ENCODE measurements at regions not wholly inside any gene's neighbourhood (a gene's known extent, or its start where the extent isn't known, plus 50 kb on each side); places are given as distances from the start of the nearest gene placed in this dataset.

DNA sequence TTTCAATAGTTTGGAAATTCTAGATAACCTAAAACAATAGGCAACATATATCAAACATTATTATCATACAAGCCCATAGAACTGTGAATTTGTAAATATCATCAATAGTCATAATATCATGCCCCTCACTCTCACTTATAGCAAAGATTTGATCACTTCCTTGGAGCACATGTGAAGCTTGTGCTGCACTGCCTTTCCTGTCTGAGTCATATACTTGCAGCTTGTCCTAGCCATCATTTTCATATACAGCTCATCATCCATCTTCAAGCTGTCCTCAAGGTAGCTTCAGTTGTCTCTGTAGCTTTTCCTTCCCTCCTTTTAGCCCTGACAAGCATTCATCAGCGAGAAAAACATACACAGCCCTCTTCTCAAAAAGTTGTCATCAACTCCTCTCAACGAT is 746.5 kb upstream of the FOXG1 start:
- Histone ChIP-seq H3K4me1 (no peaks in the 10 kb centered on the region), H3K27me3 (no peaks in the 10 kb centered on the region), H3K4me3 (replicated peaks in 1 of 3) (no peak overlapping the region), H3K9me3 (no peaks in the 10 kb centered on the region), H3K36me3 (no peaks in the 10 kb centered on the region), H3K27ac (no peak overlapping the region)
- no peak for DNase-seq
- intact Hi-C loops (cut with DNase I), result no loop called here
- TF ChIP-seq POLR2A (IDR thresholded peaks at IDR 0.05) (no peak), CTCF (IDR thresholded peaks at IDR 0.05) (no peak)
- WGBS, 2 donors, result 77 to 79% methylated on average over 2 of the region's 2 CpGs

DNA sequence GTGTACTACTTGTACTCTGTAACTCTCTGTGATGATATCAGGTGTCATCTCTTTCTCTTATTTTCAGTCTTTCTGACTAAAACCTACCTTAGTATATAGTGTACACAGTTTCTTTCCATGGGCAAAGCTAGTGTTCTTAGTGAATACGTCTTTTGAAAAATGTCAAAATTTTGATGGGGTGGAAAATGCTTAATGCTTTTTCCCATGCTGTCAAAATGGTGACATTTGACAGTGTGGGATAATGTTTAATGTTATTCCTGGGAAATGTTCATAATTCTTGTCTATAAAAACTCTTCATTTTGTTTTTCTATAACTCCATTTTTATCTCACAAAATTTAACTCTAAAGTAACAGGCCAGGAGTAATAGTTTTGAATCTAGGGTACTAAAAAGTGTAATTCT is 742.7 kb upstream of the FOXG1 start:
- H3K27ac ChIP-seq, result no peak overlapping the region

GRCh38 chr14:28052251-28052650 is 714.3 kb upstream of the FOXG1 start:
- H3K9me3 ChIP-seq, result no peaks in the 10 kb centered on the region
- H3K27ac ChIP-seq, result no peak overlapping the region
- no peaks in the 10 kb centered on the region for H3K36me3 ChIP-seq
- no peak for TF ChIP-seq POLR2A (IDR thresholded peaks at IDR 0.05)
- no peak for TF ChIP-seq CTCF (IDR thresholded peaks at IDR 0.05)
- DNase-seq, result no peak
- intact Hi-C loops (cut with DNase I), result no loop called here
- no peaks in the 10 kb centered on the region for H3K27me3 ChIP-seq
- no peaks in the 10 kb centered on the region for H3K4me1 ChIP-seq
- H3K4me3 ChIP-seq (replicated peaks in 1 of 3), result no peak overlapping the region
- WGBS, 2 donors, result 76 to 79% methylated on average over 3 of the region's 3 CpGs

More for the DNA sequence above, 742.7 kb upstream of the FOXG1 start:
- no peaks in the 10 kb centered on the region for H3K36me3 ChIP-seq
- intact Hi-C loops (cut with DNase I), result no loop called here
- no peak for DNase-seq
- no peaks in the 10 kb centered on the region for H3K4me1 ChIP-seq
- no peaks in the 10 kb centered on the region for H3K9me3 ChIP-seq
- WGBS, 2 donors, result 82 to 83% methylated on average over 1 of the region's 1 CpG
- H3K4me3 ChIP-seq (replicated peaks in 1 of 3), result no peak overlapping the region
- no peak for TF ChIP-seq POLR2A (IDR thresholded peaks at IDR 0.05)
- H3K27me3 ChIP-seq, result no peaks in the 10 kb centered on the region

DNA sequence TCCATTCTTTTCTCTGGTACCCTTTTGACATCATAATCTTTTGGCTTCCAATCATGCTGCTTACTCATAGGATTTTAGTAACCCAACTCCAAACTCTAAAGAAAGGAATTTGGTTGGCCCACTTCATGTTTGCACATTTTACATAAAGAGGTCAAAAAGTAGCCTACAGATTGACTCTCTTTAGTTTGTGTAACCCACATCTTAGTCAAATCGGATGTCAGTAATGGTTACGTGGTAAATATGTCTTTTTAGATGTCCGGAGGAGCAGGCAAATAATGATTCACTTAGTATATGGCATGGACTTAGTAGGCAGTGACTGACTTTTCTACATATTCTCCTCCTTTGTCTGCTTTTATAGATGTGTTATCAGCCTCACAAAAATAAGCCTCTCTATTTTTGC is 711.6 kb upstream of the FOXG1 start:
- no peak for DNase-seq
- Histone ChIP-seq H3K27me3 (no peaks in the 10 kb centered on the region), H3K4me3 (replicated peaks in 1 of 3) (no peak overlapping the region), H3K4me1 (no peaks in the 10 kb centered on the region), H3K9me3 (no peaks in the 10 kb centered on the region), H3K27ac (no peak overlapping the region), H3K36me3 (no peaks in the 10 kb centered on the region)
- WGBS, 2 donors, result 93 to 94% methylated on average over 3 of the region's 3 CpGs
- intact Hi-C loops (cut with DNase I), result no loop called here
- TF ChIP-seq POLR2A (IDR thresholded peaks at IDR 0.05), result no peak
- no peak for TF ChIP-seq CTCF (IDR thresholded peaks at IDR 0.05)

DNA sequence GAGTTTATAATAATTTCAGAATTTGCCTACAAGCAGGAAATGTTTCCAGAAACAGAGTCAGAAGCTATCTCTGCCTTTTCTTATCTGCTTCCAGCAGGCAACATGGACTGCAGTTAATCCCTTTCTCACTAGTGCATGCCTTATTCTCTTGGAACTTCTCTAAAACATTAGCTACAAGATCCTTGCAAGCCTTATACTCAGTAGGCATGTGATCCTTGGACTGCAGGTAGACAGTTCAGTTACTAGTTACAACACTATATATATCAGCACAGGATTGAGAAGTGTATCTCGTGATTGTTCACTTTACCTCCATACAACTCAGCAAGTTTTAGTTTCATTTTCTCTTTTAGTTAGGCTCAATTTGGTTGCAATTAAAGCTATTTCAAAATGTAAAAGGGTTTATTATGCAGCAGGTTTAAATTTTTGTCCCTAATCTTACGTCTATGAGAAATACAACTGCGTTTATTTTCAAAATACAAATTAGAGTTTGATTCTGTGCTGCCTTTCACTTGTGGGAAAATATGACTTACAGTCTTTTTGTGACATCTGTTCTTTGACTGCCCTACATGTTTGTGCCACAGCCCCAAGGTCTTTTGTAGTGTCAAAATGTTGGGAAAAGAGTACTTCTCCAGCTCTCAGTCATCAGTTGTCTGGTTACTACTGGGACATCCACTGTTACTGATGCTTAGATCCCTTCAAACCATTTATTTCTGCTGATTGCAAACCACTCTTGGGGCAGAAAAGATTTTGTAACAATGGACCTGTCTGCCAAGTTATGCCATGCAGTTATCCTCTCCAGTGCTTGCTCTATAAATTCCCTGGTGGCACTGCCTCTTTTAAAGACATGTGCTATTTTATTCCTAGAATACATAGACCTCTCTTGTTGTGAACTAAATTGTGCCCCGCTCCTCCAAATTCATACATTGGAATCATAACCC is 709.0 kb upstream of the FOXG1 start:
- Histone ChIP-seq H3K4me3 (replicated peaks in 1 of 3) (no peak overlapping the region), H3K4me1 (no peaks in the 10 kb centered on the region), H3K27ac (no peak overlapping the region), H3K27me3 (no peaks in the 10 kb centered on the region), H3K36me3 (no peaks in the 10 kb centered on the region), H3K9me3 (no peaks in the 10 kb centered on the region)
- WGBS, 2 donors, result 77 to 78% methylated on average over 4 of the region's 4 CpGs
- no peak for DNase-seq
- no peak for TF ChIP-seq POLR2A (IDR thresholded peaks at IDR 0.05)
- TF ChIP-seq CTCF (IDR thresholded peaks at IDR 0.05), result no peak
- intact Hi-C loops (cut with DNase I), result no loop called here

All from thyroid gland (tissue), 4 donors.